Left ventricle myocardium superior (tissue), 1 donor: ENCODE measurements at regions not wholly inside any gene's neighbourhood (a gene's known extent, or its start where the extent isn't known, plus 50 kb on each side); places are given as distances from the start of the nearest gene placed in this dataset.

Experiments
- ATAC-seq: fragments of 200-7000 bp; cut with Tn5 transposase; one replicate; pipeline ENCODE4 v1.9.1; 2020; ENCODE audit warnings: mild to moderate bottlenecking, moderate library complexity
- DNase-seq: peaks from one replicate; pipeline ENCODE4 v3.0.0-alpha.2; 2020
- intact Hi-C: fragments of 100-400 bp; cut with micrococcal nuclease; formaldehyde crosslinking; loops from one replicate; pipeline ENCODE4 v1.11.0; 2022
- donor health status: DM: no; HTN: yes; CAD: no; lungs with severe emphysema.

DNA sequence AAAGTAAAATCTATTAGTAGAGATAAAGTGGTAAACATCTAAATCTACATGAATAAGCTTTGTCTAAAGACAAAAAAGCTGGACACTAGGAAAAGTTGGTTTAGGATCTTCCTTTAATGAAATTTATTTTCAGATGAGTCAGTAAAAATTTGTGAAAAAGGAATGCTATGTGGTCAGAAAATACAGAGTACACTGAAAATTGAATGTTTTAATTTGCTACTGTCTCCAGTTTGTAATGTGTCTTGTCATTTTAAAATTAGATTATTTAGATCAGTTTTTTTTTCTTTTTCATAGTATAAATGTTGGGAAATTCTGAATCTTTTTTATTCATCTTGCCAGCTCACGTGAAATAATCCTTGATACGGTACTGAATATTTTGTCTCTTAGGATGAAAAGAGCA, 56.9 kb downstream of the SLITRK6 start:
- DNase-seq (no peak), ATAC-seq (no peak)
- intact Hi-C loops, result no loop called here

DNA sequence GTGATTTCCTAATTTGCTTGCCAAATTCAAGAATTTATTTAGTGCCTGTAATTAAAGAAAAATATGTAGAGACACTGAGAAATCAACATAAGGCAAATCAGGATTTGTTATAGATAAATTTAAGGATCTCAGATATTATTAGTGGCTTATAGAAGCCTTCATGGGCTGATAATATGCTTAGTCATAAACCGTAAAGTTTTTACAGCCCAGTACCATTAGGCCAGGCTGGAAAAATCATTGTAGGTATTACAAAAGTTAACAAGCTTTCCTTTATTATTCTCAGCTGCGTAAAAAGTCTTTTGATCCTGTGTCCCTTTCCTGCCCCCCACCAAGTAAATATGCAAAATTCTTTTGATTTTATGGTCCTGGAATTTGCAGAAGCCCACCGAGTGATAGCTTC, 58.2 kb downstream of the SLITRK6 start:
- DNase-seq (no peak), ATAC-seq (no peak)
- intact Hi-C loops, result no loop called here

DNA sequence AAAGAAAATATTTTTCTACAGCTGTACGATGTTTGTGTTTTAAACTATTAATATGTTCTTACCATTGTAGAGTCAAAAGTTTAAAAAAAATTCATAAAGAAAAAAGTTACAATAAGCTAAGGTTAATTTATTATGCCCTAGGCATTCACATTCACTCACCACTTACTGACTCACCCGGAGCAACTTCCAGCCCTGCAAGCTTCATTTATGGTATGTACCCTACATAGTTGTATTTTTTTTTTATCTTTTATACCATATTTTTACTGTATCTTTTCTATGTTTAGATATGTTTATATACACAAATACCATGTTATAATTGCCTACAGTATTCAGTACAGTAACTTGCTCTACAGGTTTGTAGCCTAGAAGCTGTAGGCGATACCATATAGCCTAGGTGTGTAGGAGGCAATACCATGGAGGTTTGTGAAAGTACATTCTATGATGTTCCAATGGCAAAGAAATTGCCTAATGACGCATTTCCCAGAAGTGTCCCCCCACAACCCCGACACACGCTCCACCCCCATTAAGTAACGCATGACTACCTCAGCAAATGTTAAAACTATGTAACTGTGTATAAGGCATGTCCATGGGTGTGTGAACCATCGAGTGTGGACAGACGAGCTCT, 60.4 kb downstream of the SLITRK6 start:
- DNase-seq, result no peak
- intact Hi-C loops, result no loop called here
- ATAC-seq, result no peak

DNA sequence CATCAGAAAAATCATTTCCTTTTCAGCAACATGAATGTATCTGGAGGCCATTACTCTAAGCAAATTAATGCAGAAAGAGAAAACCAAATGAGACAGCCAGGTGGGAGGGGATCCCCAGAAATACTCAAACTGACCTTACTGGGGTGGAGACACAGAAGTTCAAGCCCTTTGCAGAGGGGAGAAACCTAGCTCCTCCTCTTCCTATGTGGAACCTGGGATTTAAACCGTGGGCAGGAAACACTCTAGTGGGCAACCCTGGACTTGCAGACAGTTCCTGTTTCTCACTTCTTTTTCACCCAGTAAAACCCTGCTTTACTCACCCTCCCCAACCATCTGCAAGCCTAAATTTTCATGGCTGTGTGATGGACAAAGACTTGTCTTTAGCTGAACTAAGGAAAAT, 61.3 kb downstream of the SLITRK6 start:
- no peak for ATAC-seq
- intact Hi-C loops, result no loop called here
- DNase-seq, result no peak

DNA sequence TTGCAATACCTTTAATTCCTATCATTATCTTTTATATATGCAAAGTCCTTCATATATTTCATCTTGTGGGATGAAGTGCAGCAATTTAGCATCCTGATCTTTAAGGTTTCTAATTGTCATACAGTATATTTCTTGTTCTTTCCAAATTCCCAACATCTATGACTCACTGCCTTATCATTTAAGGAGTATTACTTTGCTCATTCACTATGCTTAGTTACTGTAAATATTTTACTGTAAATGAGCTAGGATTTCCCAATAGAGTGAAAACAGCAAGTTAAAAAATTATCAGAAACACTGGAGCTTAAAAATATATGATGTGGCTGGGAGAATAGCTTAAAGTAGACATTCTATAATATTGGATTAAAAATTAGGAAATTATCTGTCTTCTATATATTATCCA, 69.9 kb downstream of the SLITRK6 start:
- intact Hi-C loops, result no loop called here
- DNase-seq, result no peak
- no peak for ATAC-seq

DNA sequence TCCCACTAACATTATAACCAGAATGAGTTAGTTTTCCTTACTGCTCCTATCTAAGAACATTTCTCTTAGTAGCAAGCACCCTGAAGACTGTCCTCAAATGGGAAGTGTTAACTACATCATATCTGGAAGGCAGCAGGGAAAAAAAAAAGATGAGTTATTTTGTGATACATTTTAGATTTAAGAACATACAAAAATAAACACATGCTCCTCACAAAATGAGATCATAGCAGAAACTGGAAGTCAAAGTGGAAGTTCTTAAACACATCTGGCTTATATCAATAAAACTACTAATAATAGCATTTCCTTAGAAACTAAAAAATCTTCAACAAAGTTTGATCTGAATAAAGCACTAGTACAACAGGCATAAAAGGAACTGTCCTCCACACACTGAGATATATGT, 70.4 kb downstream of the SLITRK6 start:
- DNase-seq, result no peak
- intact Hi-C loops, result no loop called here
- ATAC-seq, result no peak

DNA sequence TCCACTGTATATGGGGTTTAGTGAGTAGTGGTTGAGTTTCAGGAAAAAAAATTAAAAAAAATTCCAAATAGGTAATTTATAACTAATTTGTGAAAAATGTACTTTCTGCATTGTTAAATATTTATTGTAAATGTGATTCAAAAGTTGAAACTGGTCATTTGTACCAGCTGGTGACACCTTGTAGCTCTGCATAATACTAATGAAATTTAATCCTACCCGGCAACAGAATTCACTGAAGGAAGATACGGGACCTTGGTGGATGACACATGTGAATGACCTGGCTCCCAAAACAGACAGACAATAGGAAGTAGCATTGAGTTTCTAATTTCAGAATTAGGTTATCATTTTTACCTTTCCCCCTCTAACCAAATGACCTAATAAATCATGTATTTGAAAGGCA, 73.8 kb downstream of the SLITRK6 start:
- no peak for DNase-seq
- intact Hi-C loops, result no loop called here
- ATAC-seq, result no peak

DNA sequence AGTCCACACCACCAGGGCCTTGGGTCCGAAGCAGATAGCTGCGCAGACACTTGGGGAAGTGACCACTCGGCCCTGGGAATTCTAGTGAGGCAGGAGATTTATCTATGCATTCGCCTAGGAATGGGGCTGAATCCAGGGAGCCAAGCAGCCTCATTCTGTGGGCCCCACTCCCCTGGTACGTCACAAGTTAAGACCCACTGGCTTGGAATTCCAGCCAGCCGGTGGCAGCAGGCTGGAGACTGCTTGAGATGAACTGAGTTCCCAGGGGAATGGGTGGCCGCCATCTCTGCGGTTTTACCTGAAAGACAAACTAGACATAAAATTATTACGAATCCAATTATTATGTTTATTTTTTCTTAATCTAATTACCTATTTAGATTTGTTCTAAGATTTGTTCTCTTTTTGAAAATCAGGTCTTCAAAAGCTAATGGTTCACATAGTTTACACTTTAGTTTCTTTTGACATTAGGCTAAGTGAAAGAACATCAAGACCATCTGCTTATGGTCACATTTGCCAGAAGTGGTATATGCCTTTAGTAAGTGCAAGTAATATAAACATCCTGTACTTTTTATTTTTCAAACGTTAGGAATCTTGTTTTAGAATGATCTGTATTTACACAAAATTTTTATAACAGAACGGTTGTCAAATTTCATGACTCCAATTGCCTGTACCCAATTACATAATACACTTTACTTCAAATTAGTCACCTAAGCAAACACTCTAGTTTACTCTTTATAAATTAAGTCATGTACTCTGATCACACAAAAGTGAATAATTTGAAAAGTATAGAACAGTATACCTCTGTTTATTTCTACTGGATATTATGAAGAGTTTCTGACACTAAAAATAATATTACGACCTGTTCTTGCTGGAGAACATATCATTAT, 74.4 kb downstream of the SLITRK6 start:
- no peak for DNase-seq
- intact Hi-C loops, result no loop called here
- ATAC-seq, result no peak

DNA sequence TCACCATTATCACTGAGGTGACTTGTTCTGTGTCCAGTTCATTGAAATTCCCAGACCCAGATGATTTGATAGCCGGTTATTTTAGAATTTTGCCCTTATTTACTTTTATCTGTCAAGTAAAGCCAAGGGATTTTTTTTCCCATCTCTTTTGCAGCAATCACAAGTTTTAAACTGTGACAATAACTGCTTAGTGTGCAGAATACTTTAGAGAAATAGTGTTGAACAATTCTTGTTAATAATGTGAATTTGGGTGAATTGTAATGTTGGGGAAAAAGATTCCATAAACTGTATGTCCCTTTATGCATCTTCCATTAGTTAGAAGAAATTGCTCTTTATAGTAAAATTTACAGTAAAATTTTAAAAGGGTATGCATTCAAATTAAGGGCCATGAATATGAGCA, 79.5 kb downstream of the SLITRK6 start:
- no peak for ATAC-seq
- intact Hi-C loops, result no loop called here
- no peak for DNase-seq

DNA sequence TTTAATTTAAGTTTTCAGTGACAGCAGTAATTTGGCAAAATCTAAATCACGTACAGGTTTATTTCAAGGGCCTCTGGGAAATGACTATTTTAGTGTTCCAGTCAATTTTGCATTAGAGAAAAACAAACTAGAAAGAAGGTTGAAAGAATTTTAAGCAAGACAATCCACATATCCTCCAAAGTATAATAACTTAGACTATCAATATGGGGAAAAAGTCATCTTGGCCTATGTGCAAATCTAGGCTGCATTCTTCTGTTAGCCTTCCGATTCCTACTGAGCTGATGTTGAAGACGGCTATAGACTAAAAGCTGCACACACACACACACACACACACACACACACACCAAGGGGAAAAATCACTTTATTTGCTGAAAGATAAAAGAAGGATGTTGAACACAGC, 81.3 kb downstream of the SLITRK6 start:
- intact Hi-C loops, result no loop called here
- no peak for ATAC-seq
- DNase-seq, result no peak

DNA sequence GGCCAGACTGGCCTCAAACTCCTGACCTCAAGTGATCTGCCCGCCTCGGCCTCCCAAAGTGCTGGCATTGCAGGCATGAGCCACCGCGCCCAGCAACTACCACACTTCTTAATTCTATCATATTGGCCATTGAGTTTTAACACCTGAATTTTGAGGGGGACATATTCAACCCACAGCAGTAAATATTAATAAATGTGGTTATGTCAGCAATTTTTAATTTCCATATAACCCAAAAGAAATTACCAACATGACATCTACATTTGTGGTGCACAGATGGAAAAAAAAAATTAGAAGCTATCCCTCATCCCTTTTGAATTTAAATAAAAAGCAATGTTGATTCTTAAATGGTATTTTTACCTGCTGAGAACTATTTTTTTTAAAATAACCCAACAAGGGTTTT, 88.7 kb downstream of the SLITRK6 start:
- DNase-seq, result no peak
- no peak for ATAC-seq
- intact Hi-C loops, result no loop called here

DNA sequence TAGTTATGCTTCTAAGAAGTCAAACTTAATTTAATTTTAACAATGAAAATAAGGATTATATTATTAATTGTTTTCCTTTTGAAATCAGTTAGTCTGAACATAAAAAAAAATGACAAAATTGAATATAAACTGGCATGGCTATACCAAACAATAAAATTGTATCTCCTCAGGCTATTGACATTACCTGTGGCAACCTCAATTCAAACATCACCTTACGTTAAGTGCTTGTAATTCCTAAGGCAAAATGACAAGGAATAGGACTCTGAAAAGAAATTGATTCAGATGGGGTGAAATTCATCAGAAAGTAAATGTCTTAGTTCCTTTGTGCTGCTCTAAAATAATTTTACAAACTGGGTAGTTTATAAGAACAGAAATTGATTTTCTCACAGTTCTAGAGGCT, 89.5 kb downstream of the SLITRK6 start:
- DNase-seq (no peak), ATAC-seq (no peak)
- intact Hi-C loops, result no loop called here

DNA sequence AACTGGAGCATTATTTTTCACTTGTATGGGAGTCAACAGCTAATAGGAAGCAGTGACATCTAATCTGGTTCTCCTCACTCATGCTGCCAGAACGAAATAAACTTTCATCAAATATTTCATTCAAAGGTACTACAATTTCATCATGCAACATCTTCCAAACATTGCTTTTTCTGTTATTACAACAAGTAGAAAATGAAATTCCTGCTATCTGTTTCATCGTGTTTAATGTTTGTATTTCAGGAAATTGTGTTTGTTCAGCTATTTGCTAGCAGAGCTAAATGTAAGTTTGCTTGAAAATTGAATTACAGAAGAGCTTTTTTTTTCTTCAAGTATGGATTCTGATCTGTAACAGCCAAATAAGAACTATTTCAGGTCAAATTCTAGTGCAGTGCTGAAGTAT, 90.1 kb downstream of the SLITRK6 start:
- no peak for DNase-seq
- intact Hi-C loops, result no loop called here
- ATAC-seq, result no peak

DNA sequence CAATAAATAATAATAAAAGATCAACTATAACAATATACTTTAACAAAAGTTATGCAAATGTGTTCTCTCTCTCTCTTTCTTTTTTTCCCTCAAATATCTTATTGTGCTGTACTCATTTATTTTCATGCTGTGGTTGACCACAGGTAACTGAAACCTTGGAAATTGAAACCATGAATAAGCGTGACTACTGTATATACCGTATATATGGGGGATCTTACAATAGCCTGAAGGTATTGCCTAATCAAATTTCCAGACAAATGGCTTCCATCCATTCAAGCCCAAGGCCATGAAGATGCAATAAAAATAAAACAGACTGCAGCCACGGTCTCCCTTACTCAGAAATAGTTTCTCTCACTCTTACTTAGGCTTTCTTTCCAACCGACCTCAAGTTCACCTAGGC, 98.3 kb downstream of the SLITRK6 start:
- intact Hi-C loops, result no loop called here
- ATAC-seq (no peak), DNase-seq (no peak)

DNA sequence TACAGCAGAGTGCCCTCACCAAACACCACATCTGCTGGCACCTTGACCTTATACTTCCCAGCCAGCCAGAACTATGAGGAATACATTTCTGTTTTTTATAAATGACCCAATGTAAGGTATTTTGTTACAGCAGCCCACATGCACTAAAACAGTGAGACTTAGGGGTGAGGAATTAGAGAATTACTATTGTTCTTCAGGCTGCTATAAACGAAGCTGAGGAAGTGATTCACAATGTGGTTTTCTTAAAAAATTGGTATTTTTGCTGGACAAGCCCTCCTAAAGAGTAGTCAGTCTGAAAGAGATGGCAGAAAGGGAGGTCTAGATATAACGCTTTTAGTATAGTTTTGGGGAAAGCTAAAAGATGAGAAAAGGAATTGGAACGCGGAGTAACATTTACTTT, 101.0 kb downstream of the SLITRK6 start:
- intact Hi-C loops, result no loop called here
- DNase-seq (no peak), ATAC-seq (no peak)

DNA sequence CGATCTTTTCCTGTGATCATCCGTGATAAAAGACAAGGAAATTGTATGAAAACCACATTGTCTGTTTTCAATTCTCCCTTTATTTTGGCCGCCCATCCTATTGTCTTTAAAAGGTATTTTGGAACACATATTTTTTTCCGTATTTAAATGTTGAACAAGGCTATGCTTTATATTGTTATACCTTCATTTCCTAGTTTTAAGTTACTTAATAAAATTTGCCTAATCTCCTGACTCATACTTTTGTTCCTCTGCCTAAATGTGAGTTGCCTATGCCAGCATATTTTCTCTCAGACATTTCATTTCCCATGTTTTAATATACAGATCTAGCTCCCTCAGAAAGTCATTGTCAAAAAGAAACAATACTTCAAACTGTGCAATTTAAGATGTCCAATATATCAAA, 104.2 kb downstream of the SLITRK6 start:
- intact Hi-C loops, result no loop called here
- ATAC-seq, result no peak

DNA sequence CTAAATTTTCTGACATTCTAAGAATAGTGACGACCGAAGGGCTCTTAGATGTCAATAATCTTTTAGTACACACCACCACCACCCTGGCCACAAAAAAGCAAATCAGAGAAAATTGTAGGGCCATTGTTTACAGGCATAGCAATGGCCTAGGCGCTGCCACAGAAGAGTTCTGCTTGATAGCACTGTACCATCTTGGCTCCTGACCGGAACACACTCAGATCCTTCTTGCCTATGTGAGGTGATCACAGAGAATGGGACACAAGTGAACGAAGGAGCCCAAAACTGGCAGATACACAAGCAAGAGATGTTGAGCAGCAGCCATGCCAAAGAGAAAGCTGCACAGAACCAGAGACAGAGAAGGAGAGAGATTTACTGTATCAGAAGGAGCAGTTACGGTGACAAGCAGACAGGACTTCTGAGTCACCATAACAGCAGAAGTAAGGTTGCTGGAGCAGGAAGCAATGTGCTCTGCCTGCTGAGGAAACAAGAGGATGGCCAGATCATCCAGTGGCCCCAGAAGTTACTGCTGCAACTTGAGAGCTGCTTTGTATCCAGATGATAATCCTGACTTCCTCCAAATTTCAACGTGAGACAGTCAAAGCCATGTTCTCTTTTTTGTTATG, 105.2 kb downstream of the SLITRK6 start:
- intact Hi-C loops, result no loop called here
- no peak for ATAC-seq
- DNase-seq, result no peak

More for the DNA sequence above, 104.2 kb downstream of the SLITRK6 start:
- DNase-seq, result no peak

DNA sequence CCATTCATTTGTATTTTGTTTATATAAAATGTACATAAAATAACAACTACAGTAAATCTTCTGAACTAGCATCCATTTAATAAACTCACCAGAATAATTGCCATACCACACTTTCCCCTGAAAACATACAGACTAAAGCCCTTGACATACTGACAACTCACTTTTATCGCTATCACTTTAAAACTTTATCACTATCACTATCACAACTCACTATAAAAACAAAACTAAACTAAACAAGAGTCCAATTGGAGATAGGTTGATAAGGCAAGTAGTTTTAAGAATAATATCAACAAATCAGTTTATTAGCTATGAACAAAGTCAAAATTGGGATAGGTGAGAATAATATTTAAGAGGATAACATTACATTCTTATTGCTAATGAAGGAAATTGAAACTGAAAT, 108.9 kb downstream of the SLITRK6 start:
- DNase-seq (no peak), ATAC-seq (no peak)
- intact Hi-C loops, result no loop called here

DNA sequence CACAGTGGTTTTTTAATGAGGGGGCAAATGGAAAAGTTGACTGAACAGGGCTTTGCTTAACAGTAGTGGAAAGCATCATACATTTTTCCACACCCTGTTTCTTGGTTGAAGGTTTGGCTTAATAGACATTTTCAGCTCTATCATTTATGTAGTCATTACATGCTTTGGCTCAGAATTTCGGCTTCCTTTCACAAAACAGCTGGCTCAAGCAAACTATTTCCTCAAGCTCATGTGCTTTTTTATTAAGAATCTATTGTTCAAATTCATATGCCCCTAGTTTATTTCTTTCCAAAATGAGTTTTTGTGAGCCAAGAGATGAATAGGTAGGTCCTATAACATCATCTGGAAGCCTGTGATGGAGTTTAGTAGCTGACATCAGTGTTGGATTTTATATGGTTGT, 113.8 kb downstream of the SLITRK6 start:
- intact Hi-C loops, result no loop called here
- DNase-seq (no peak), ATAC-seq (no peak)

DNA sequence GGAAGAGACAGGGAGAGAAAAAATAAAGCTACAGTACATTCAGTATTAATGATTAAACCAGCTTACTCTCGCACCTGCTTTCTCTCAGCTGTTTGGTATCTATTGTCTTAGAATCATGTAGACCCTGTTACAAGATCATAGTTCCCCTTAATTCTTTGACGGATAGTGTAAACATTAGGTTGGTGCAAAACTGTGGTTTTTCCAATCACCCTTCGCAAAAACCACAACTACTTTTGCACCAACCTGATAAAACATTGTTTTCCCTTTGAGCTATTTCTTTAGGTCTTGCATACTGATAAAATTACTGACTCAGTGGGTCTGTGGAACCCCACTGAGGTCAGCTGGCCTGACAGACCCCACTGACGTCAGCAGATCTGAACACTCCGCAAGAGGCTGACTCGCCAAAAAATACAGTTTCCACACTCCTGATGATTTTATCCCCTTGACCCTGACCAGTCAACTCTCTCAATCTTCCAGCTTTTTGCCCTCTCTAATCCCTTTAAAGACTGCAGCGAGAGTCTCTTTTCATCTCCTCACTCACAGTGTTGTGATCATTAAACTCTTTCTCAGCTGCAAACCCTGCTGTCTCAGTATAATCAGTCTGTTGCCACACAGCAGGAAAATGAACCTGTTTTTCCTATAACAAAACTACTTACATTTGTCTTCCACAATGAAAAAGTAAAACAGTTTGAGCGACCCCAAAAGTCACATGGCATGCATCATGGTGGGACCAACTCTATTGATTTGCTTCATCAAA, 123.9 kb downstream of the SLITRK6 start:
- no peak for ATAC-seq
- DNase-seq, result no peak
- intact Hi-C loops, result no loop called here
